ENCODE measurements at regions not wholly inside any gene's neighbourhood (a gene's known extent, or its start where the extent isn't known, plus 50 kb on each side); places are given as distances from the start of the nearest gene placed in this dataset.
"Not testable (repeated sequence)": the region's sequence is repeated elsewhere in the genome, so short reads cannot be mapped to it uniquely, and the experiment has no call there.

DNA sequence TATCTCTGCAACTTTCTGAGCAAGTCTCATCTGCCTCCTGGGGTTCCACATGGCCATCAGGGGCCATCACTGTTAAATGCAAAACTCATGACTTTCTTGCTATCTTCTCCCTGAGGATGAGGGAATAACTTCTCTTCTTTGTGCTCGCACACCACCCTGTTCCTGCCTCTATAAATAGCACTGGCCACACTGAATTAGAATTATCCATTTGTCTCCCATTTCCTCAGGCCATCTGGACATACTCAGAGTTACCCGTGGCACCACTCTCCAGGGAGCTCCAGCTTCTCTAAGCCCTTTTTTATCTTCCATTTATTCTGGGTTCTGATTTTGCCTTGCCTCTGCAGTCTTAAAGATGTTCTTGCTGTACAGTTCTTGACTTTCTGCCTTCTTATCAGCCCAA lies 72.8 kb upstream of the ECI2 start:
- Histone ChIP-seq H3K4me3 (ENCODE audit: low read depth, low read length) (no peak overlapping the region), H3K27ac (ENCODE audit: low read depth, low read length) (no peak overlapping the region), H3K4me1 (ENCODE audit: control insufficient read depth in 1 of 2, insufficient read depth in 2 of 2, low read length in 2 of 2) (no peaks in the 10 kb centered on the region), H2BK120ac (ENCODE audit: insufficient read depth, low read length, poor library complexity) (no peak overlapping the region), H3K36me3 (ENCODE audit: control insufficient read depth in 1 of 2, insufficient read depth in 2 of 2, low read length in 2 of 2) (no peaks in the 10 kb centered on the region), H4K8ac (ENCODE audit: low read depth, low read length) (no peak overlapping the region), H3K79me2 (ENCODE audit: control insufficient read depth, insufficient read depth, low read length, poor library complexity) (no peaks in the 10 kb centered on the region), H3K18ac (ENCODE audit: low read length) (no peak overlapping the region), H2BK12ac (ENCODE audit: low read length) (no peak overlapping the region), H3K14ac (ENCODE audit: low read length) (no peak overlapping the region), H3K4me2 (ENCODE audit: low read length) (no peak overlapping the region), H2AK5ac (ENCODE audit: low read length) (no peak overlapping the region), H4K91ac (ENCODE audit: low read depth, low read length) (no peak overlapping the region), H3K4ac (ENCODE audit: low read depth, low read length) (no peak overlapping the region), H3K79me1 (ENCODE audit: low read length) (no peaks in the 10 kb centered on the region), H2BK5ac (ENCODE audit: low read depth, low read length, poor library complexity) (no peak overlapping the region), H3K9ac (ENCODE audit: low read length) (no peak overlapping the region), H3K27me3 (ENCODE audit: insufficient read depth, low read length) (no peaks in the 10 kb centered on the region), H2AFZ (ENCODE audit: insufficient read depth, low read length, poor library complexity) (no peak overlapping the region), H3K23ac (ENCODE audit: low read length) (no peak overlapping the region), H4K12ac (ENCODE audit: low read depth, low read length) (no peak overlapping the region), H3K9me3 (ENCODE audit: insufficient read depth, low read depth, low read length) (peaks cover 6% of the 10 kb centered on the region)
- WGBS (ENCODE audit: extremely low coverage, insufficient coverage, insufficient read length), result no CpG with 5 or more reads among the region's 2 CpGs
- DNase-seq, result no peak

DNA sequence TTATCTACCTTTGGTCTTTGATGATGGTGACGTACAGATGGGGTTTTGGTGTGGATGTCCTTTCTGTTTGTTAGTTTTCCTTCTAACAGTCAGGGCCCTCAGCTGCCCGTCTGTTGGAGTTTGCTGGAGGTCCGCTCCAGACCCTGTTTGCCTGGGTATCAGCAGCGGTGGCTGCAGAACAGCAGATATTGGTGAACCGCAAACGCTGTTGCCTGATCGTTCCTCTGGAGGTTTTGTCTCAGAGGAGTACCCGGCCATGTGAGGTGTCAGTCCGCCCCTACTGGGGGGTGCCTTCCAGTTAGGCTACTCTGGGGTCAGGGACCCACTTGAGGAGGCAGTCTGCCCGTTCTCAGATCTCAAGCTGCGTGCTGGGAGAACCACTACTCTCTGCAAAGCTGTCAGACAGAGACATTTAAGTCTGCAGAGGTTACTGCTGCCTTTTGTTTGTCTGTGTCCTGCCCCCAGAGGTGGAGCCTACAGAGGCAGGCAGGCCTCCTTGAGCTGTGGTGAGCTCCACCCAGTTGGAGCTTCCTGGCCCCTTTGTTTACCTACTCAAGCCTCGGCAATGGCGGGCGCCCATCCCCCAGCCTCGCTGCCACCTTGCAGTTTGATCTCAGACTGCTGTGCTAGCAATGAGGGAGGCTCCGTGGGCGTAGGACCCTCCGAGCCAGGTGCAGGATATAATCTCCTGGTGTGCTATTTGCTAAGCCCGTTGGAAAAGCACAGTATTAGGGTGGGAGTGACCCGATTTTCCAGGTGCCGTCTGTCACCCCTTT lies 68.5 kb upstream of the ECI2 start:
- H3K36me3 ChIP-seq (ENCODE audit: control insufficient read depth in 1 of 2, insufficient read depth in 2 of 2, low read length in 2 of 2); H3K4ac ChIP-seq (ENCODE audit: low read depth, low read length); H2BK12ac ChIP-seq (ENCODE audit: low read length); H2BK120ac ChIP-seq (ENCODE audit: insufficient read depth, low read length, poor library complexity); H3K23ac ChIP-seq (ENCODE audit: low read length); H2AFZ ChIP-seq (ENCODE audit: insufficient read depth, low read length, poor library complexity); H3K27ac ChIP-seq (ENCODE audit: low read depth, low read length); H2AK5ac ChIP-seq (ENCODE audit: low read length); H4K8ac ChIP-seq (ENCODE audit: low read depth, low read length); H3K27me3 ChIP-seq (ENCODE audit: insufficient read depth, low read length); DNase-seq; H4K12ac ChIP-seq (ENCODE audit: low read depth, low read length); H4K91ac ChIP-seq (ENCODE audit: low read depth, low read length); H3K18ac ChIP-seq (ENCODE audit: low read length); H3K9me3 ChIP-seq (ENCODE audit: insufficient read depth, low read depth, low read length); H3K4me2 ChIP-seq (ENCODE audit: low read length); H3K79me1 ChIP-seq (ENCODE audit: low read length); H3K9ac ChIP-seq (ENCODE audit: low read length); H3K14ac ChIP-seq (ENCODE audit: low read length); H3K4me1 ChIP-seq (ENCODE audit: control insufficient read depth in 1 of 2, insufficient read depth in 2 of 2, low read length in 2 of 2); H3K79me2 ChIP-seq (ENCODE audit: control insufficient read depth, insufficient read depth, low read length, poor library complexity); H2BK5ac ChIP-seq (ENCODE audit: low read depth, low read length, poor library complexity); H3K4me3 ChIP-seq (ENCODE audit: low read depth, low read length): not testable (repeated sequence)
- WGBS (ENCODE audit: extremely low coverage, insufficient coverage, insufficient read length), result no CpG with 5 or more reads among the region's 21 CpGs

DNA sequence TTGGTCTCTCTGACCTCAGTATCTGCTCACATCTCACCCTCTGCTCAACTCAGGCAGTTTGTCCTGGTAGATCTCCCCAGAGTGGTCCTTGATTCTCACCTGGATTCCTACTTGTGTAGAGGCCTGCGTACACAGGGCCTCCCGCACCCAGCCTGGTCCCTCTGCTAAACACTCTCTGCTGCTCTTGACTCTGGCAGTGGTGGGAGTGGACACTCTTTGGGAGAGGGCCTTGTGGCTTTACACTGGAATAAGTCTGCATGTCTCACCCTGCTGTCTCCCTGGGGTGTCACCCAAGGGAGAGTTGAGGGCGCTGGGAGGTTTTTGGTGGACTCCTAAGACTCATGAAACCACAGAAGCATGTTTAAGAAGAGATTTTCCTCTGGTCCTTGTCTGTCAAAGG lies 57.3 kb upstream of the ECI2 start:
- no CpG with 5 or more reads among the region's 3 CpGs for WGBS (ENCODE audit: extremely low coverage, insufficient coverage, insufficient read length)
- Histone ChIP-seq H4K8ac (ENCODE audit: low read depth, low read length) (no peak overlapping the region), H3K18ac (ENCODE audit: low read length) (no peak overlapping the region)

DNA sequence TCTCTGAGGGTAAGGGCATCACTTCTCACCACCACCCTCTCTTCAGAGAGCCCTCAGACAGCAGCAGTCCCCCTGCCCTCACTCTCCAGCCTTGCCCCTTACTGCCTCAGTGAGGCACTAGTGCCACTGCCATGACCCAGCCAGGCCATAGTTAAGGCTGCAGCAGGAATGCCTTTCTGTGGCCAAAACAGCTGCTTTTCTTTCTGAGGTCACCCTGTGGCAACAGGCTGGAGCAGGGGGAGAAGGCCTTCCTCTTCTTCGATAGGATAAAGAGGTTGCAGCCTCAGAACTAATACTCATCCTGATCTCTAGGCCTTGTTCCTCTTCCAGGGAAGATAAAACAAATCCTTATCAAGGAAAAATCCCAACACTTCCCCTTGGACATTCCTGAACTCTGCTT lies 56.8 kb upstream of the ECI2 start:
- Histone ChIP-seq H3K4me1 (ENCODE audit: control insufficient read depth in 1 of 2, insufficient read depth in 2 of 2, low read length in 2 of 2) (no peaks in the 10 kb centered on the region), H3K23ac (ENCODE audit: low read length) (no peak overlapping the region), H3K27ac (ENCODE audit: low read depth, low read length) (no peak overlapping the region), H3K4me3 (ENCODE audit: low read depth, low read length) (no peak overlapping the region), H3K14ac (ENCODE audit: low read length) (no peak overlapping the region), H2BK12ac (ENCODE audit: low read length) (no peak overlapping the region), H2BK5ac (ENCODE audit: low read depth, low read length, poor library complexity) (no peak overlapping the region), H3K79me2 (ENCODE audit: control insufficient read depth, insufficient read depth, low read length, poor library complexity) (no peaks in the 10 kb centered on the region), H2BK120ac (ENCODE audit: insufficient read depth, low read length, poor library complexity) (no peak overlapping the region), H3K4ac (ENCODE audit: low read depth, low read length) (no peak overlapping the region), H2AFZ (ENCODE audit: insufficient read depth, low read length, poor library complexity) (no peak overlapping the region), H3K27me3 (ENCODE audit: insufficient read depth, low read length) (no peaks in the 10 kb centered on the region), H4K91ac (ENCODE audit: low read depth, low read length) (no peak overlapping the region), H3K9me3 (ENCODE audit: insufficient read depth, low read depth, low read length) (peaks cover 8% of the 10 kb centered on the region), H3K9ac (ENCODE audit: low read length) (no peak overlapping the region), H3K4me2 (ENCODE audit: low read length) (no peak overlapping the region), H3K18ac (ENCODE audit: low read length) (no peak overlapping the region), H3K36me3 (ENCODE audit: control insufficient read depth in 1 of 2, insufficient read depth in 2 of 2, low read length in 2 of 2) (no peaks in the 10 kb centered on the region), H4K8ac (ENCODE audit: low read depth, low read length) (no peak overlapping the region), H4K12ac (ENCODE audit: low read depth, low read length) (no peak overlapping the region), H3K79me1 (ENCODE audit: low read length) (peaks cover 2% of the 10 kb centered on the region), H2AK5ac (ENCODE audit: low read length) (no peak overlapping the region)
- DNase-seq, result no peak
- WGBS (ENCODE audit: extremely low coverage, insufficient coverage, insufficient read length), result no CpG with 5 or more reads among the region's 1 CpG

More for the DNA sequence above, 57.3 kb upstream of the ECI2 start:
- no peak overlapping the region for H3K4me3 ChIP-seq (ENCODE audit: low read depth, low read length)
- H4K91ac ChIP-seq (ENCODE audit: low read depth, low read length), result no peak overlapping the region
- no peak overlapping the region for H3K27ac ChIP-seq (ENCODE audit: low read depth, low read length)
- H3K4ac ChIP-seq (ENCODE audit: low read depth, low read length), result no peak overlapping the region
- no peak overlapping the region for H2BK120ac ChIP-seq (ENCODE audit: insufficient read depth, low read length, poor library complexity)
- H3K36me3 ChIP-seq (ENCODE audit: control insufficient read depth in 1 of 2, insufficient read depth in 2 of 2, low read length in 2 of 2), result no peaks in the 10 kb centered on the region
- no peak overlapping the region for H2BK12ac ChIP-seq (ENCODE audit: low read length)
- H3K79me1 ChIP-seq (ENCODE audit: low read length), result peaks cover 2% of the 10 kb centered on the region
- no peak for DNase-seq
- H4K12ac ChIP-seq (ENCODE audit: low read depth, low read length), result no peak overlapping the region
- no peaks in the 10 kb centered on the region for H3K79me2 ChIP-seq (ENCODE audit: control insufficient read depth, insufficient read depth, low read length, poor library complexity)
- H2AK5ac ChIP-seq (ENCODE audit: low read length), result no peak overlapping the region
- H3K4me2 ChIP-seq (ENCODE audit: low read length), result no peak overlapping the region
- no peak overlapping the region for H3K23ac ChIP-seq (ENCODE audit: low read length)
- H3K4me1 ChIP-seq (ENCODE audit: control insufficient read depth in 1 of 2, insufficient read depth in 2 of 2, low read length in 2 of 2), result no peaks in the 10 kb centered on the region
- no peak overlapping the region for H3K14ac ChIP-seq (ENCODE audit: low read length)
- H3K27me3 ChIP-seq (ENCODE audit: insufficient read depth, low read length), result no peaks in the 10 kb centered on the region
- no peak overlapping the region for H2BK5ac ChIP-seq (ENCODE audit: low read depth, low read length, poor library complexity)
- no peak overlapping the region for H2AFZ ChIP-seq (ENCODE audit: insufficient read depth, low read length, poor library complexity)
- H3K9me3 ChIP-seq (ENCODE audit: insufficient read depth, low read depth, low read length), result peaks cover 8% of the 10 kb centered on the region
- no peak overlapping the region for H3K9ac ChIP-seq (ENCODE audit: low read length)
